ENCODE measurements at regions not wholly inside any gene's neighbourhood (a gene's known extent, or its start where the extent isn't known, plus 50 kb on each side); places are given as distances from the start of the nearest gene placed in this dataset.

- DNase-seq (ENCODE audit: extremely low read depth, low read depth), result no peak
- TF ChIP-seq CTCF (IDR thresholded peaks at IDR 0.05; ENCODE audit: low read depth, low read length), result no peak
These were observed 533.3 kb downstream of the TMA16 start for GRCh38 chr4:164027805-164028204.

GRCh38 chr4:164039482-164039881 is 545.0 kb downstream of the TMA16 start:
- DNase-seq (ENCODE audit: extremely low read depth, low read depth), result no peak

GRCh38 chr4:164056426-164057142 is 562.1 kb downstream of the TMA16 start:
- no peak for TF ChIP-seq CTCF (IDR thresholded peaks at IDR 0.05; ENCODE audit: low read depth, low read length)
- no peak for DNase-seq (ENCODE audit: extremely low read depth, low read depth)

More at GRCh38 chr4:164039482-164039881, 545.0 kb downstream of the TMA16 start:
- no peak for TF ChIP-seq CTCF (IDR thresholded peaks at IDR 0.05; ENCODE audit: low read depth, low read length)

- no peak for DNase-seq (ENCODE audit: extremely low read depth, low read depth)
- TF ChIP-seq CTCF (IDR thresholded peaks at IDR 0.05; ENCODE audit: low read depth, low read length), result no peak
These were observed 564.4 kb downstream of the TMA16 start for GRCh38 chr4:164058776-164059445.

GRCh38 chr4:164060456-164060855 is 566.0 kb downstream of the TMA16 start:
- no peak for TF ChIP-seq CTCF (IDR thresholded peaks at IDR 0.05; ENCODE audit: low read depth, low read length)
- DNase-seq (ENCODE audit: extremely low read depth, low read depth), result no peak

- no peak for DNase-seq (ENCODE audit: extremely low read depth, low read depth)
- no peak for TF ChIP-seq CTCF (IDR thresholded peaks at IDR 0.05; ENCODE audit: low read depth, low read length)
These were observed 573.9 kb downstream of the TMA16 start for GRCh38 chr4:164068392-164068791.

- TF ChIP-seq CTCF (IDR thresholded peaks at IDR 0.05; ENCODE audit: low read depth, low read length), result no peak
- no peak for DNase-seq (ENCODE audit: extremely low read depth, low read depth)
These were observed 576.1 kb downstream of the TMA16 start for GRCh38 chr4:164070625-164071024.

All from AG09319 (cell line).